ENCODE measurements at regions not wholly inside any gene's neighbourhood (a gene's known extent, or its start where the extent isn't known, plus 50 kb on each side); places are given as distances from the start of the nearest gene placed in this dataset.

GRCh38 chr16:87188104-87188503, 129.1 kb downstream of the C16orf95 start:
- POLR2A ChIA-PET = no interaction called here
- BruUV-seq (replicated peaks) = no TSS peak
- no peak overlapping the region for H3K27ac ChIP-seq (ENCODE audit: low read depth, low read length, poor library complexity, severe bottlenecking)

GRCh38 chr16:87189426-87189825, 127.8 kb downstream of the C16orf95 start:
- no TSS peak for BruUV-seq (replicated peaks)
- H4K20me1 ChIP-seq (ENCODE audit: insufficient read depth, low read length) = no peaks in the 10 kb centered on the region
- no peaks in the 10 kb centered on the region for H3K79me2 ChIP-seq (ENCODE audit: insufficient read depth, low read depth, low read length)
- H2AFZ ChIP-seq (ENCODE audit: low read length) = no peak overlapping the region
- no peak overlapping the region for H3K4me2 ChIP-seq (ENCODE audit: low read length)
- no peaks in the 10 kb centered on the region for H3K9me2 ChIP-seq (ENCODE audit: insufficient read depth, low read length)
- H3K27ac ChIP-seq (ENCODE audit: low read depth, low read length, poor library complexity, severe bottlenecking) = no peak overlapping the region
- no peaks in the 10 kb centered on the region for H3K4me1 ChIP-seq (ENCODE audit: insufficient read depth, low read length, poor library complexity, severe bottlenecking)
- ChIA-PET CTCF (ENCODE audit: unreplicated experiment) (no interaction called here), POLR2A (no interaction called here)
- no peak for DNase-seq (ENCODE audit: low spot score)
- H3K36me3 ChIP-seq (ENCODE audit: insufficient read depth, low read length) = no peaks in the 10 kb centered on the region
- H3K9me3 ChIP-seq (ENCODE audit: low read length) = peaks cover 15% of the 10 kb centered on the region
- intact Hi-C loops (cut with micrococcal nuclease; ENCODE audit: unreplicated experiment) = no loop called here
- H3K4me3 ChIP-seq (ENCODE audit: low read depth, low read length, poor library complexity, severe bottlenecking) = no peak overlapping the region
- TF ChIP-seq EZH2phosphoT487 (IDR thresholded peaks at IDR 0.05; ENCODE audit: borderline replicate concordance, low read depth, low read length) = no peak
- no peak for TF ChIP-seq CTCF (conservative IDR thresholded peaks at IDR 0.05; ENCODE audit: low read length)

More at GRCh38 chr16:87188104-87188503, 129.1 kb downstream of the C16orf95 start:
- Histone ChIP-seq H2AFZ (ENCODE audit: low read length) (no peak overlapping the region), H3K36me3 (ENCODE audit: insufficient read depth, low read length) (no peaks in the 10 kb centered on the region), H3K9me2 (ENCODE audit: insufficient read depth, low read length) (no peaks in the 10 kb centered on the region), H3K4me2 (ENCODE audit: low read length) (no peak overlapping the region), H3K4me1 (ENCODE audit: insufficient read depth, low read length, poor library complexity, severe bottlenecking) (no peaks in the 10 kb centered on the region), H3K4me3 (ENCODE audit: low read depth, low read length, poor library complexity, severe bottlenecking) (no peak overlapping the region), H3K9me3 (ENCODE audit: low read length) (peaks cover 15% of the 10 kb centered on the region), H4K20me1 (ENCODE audit: insufficient read depth, low read length) (no peaks in the 10 kb centered on the region), H3K79me2 (ENCODE audit: insufficient read depth, low read depth, low read length) (no peaks in the 10 kb centered on the region)
- intact Hi-C loops (cut with micrococcal nuclease; ENCODE audit: unreplicated experiment) = no loop called here
- TF ChIP-seq EZH2phosphoT487 (IDR thresholded peaks at IDR 0.05; ENCODE audit: borderline replicate concordance, low read depth, low read length) (no peak), CTCF (conservative IDR thresholded peaks at IDR 0.05; ENCODE audit: low read length) (no peak)
- DNase-seq (ENCODE audit: low spot score) = no peak
- CTCF ChIA-PET (ENCODE audit: unreplicated experiment) = no interaction called here

GRCh38 chr16:87190288-87191230, 126.6 kb downstream of the C16orf95 start:
- no peak for TF ChIP-seq EZH2phosphoT487 (IDR thresholded peaks at IDR 0.05; ENCODE audit: borderline replicate concordance, low read depth, low read length)
- TF ChIP-seq CTCF (conservative IDR thresholded peaks at IDR 0.05; ENCODE audit: low read length) = no peak

More at GRCh38 chr16:87190288-87191230, 126.6 kb downstream of the C16orf95 start:
- H2AFZ ChIP-seq (ENCODE audit: low read length) = no peak overlapping the region
- intact Hi-C loops (cut with micrococcal nuclease; ENCODE audit: unreplicated experiment) = no loop called here
- no TSS peak for BruUV-seq (replicated peaks)
- no peak overlapping the region for H3K4me3 ChIP-seq (ENCODE audit: low read depth, low read length, poor library complexity, severe bottlenecking)
- H3K36me3 ChIP-seq (ENCODE audit: insufficient read depth, low read length) = no peaks in the 10 kb centered on the region
- ChIA-PET POLR2A (interaction anchor here (0.6 kb wide), 1 partner anchor 69 kb away, joined by 3 read pairs; no protein-coding TSS in a partner anchor), CTCF (ENCODE audit: unreplicated experiment) (no interaction called here)
- no peaks in the 10 kb centered on the region for H4K20me1 ChIP-seq (ENCODE audit: insufficient read depth, low read length)
- H3K9me3 ChIP-seq (ENCODE audit: low read length) = peaks cover 15% of the 10 kb centered on the region
- no peaks in the 10 kb centered on the region for H3K79me2 ChIP-seq (ENCODE audit: insufficient read depth, low read depth, low read length)
- no peaks in the 10 kb centered on the region for H3K4me1 ChIP-seq (ENCODE audit: insufficient read depth, low read length, poor library complexity, severe bottlenecking)
- H3K9me2 ChIP-seq (ENCODE audit: insufficient read depth, low read length) = no peaks in the 10 kb centered on the region
- DNase-seq (ENCODE audit: low spot score) = no peak
- no peak overlapping the region for H3K4me2 ChIP-seq (ENCODE audit: low read length)
- no peak overlapping the region for H3K27ac ChIP-seq (ENCODE audit: low read depth, low read length, poor library complexity, severe bottlenecking)

All from OCI-LY7 (cell line).